HG02798 (cell line): ENCODE measurements at regions not wholly inside any gene's neighbourhood (a gene's known extent, or its start where the extent isn't known, plus 50 kb on each side); places are given as distances from the start of the nearest gene placed in this dataset.

ENCODE experiments used
- ATAC-seq: cut with Tn5 transposase; IDR thresholded peaks from one replicate; pipeline ENCODE4 v1.9.1; 2021; ENCODE audit warnings: mild to moderate bottlenecking; ENCODE audit not compliant: unreplicated experiment, poor library complexity

- no peak for ATAC-seq
Observed at GRCh38 chr16:65473699-65474098, 351.8 kb upstream of the CDH11 start.

GRCh38 chr16:65469116-65469515, 347.3 kb upstream of the CDH11 start:
- no peak for ATAC-seq

GRCh38 chr16:65468133-65468532, 346.3 kb upstream of the CDH11 start:
- ATAC-seq: no peak

DNA sequence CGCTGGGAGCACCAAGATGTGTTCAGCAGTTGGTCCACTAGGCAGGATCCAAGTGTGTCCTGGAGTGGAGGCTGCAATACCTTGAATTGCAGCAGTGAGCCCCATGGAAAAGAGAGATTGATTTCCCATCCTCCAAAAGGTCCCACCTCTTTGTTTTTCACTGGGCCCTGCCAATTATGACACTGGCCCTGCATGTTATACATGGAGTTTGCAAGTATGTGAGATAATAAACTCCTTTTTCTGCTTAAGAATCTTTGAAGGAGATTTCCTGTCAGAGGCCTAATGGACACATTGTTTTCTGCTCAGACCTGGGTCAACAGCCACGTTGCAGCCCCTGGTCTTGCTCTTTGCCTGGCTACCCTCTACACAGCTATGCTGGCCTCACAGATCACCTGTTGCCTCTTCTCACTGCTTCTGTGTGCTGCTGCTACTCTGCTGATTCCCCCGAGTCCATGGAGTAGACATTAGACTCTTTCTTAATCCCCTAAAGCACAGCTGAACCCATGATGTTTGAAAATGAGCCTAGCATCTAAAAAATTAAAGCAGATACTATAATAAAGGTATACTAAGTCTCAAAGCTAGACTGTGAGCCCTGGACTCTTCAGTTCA, 341.9 kb upstream of the CDH11 start:
- ATAC-seq: no peak

DNA sequence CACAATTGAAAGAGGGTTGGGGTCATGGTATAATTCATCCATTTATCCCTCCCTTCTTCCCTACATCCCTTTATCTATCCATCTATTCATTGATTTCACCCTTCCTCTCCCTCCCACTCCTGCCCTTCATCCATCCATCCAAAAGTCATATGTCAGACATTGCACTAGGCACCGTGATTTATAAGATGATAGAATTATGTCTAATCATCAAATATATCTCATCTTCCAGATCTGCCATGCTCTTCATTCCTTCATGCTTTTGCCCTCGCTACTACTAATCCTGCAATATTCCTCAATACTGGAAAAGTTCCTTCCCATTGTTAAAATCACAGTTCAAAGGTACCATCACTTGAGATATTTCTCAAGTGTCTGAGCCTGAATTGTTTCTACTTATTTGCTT, 335.2 kb upstream of the CDH11 start:
- ATAC-seq: no peak

DNA sequence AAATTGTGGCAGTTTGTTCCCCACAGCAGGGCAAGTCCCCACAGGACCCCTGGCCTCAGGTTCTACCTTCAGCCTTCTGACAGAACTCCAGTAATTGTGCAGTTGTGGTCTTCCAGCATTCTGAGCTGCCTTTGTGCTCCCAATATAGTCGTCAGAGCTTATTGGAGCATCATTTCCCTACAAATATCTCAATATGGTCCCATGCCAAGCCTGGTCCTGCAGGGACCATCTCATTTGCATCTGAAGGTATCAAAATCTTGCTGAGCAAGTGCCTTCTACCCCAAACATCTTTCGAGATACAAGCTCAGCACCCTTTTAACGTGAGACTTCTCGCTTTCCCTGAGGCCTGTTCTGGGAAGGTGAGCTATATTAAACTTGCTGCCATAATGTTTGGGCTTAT, 333.9 kb upstream of the CDH11 start:
- no peak for ATAC-seq

DNA sequence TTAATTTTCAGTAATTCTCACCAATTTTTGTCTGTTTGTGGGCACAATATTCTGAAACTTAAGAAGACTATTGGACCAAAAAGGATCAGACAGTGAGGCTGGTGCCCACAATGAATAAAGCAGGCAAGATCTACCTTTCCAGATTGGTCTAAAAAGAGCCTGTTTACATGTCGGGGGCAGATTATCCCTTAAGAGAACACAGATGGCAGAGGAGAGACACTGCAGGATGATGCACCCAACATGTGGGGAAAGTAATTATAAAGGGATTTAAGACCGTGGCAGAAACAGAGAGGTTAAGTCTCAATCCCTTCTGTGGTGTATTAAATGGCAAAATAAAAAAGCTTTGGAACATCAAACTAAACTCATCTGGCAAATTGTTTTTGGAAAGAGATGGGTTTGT, 331.8 kb upstream of the CDH11 start:
- ATAC-seq: no peak

- ATAC-seq: no peak
Observed at GRCh38 chr16:65449526-65449925, 327.7 kb upstream of the CDH11 start.

DNA sequence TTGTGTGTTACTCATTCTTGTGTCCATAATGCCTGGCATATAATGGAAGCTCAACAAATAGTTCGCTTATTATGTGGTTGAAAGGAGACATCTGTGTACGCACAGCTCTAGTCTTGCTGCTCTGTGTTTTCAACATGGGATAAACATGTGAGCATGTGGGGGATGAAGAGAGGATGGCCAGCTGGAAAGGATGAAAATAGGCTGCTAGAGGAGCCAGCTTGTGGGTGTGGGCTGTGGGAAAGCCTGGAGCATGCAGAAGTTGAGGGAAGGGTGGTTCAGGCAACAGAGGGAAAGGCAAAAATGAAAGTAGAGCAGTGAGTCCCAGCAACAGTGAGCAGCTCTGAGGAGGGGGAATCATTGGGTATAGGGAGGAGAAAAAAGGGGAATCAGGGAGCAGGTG, 324.6 kb upstream of the CDH11 start:
- ATAC-seq: no peak

DNA sequence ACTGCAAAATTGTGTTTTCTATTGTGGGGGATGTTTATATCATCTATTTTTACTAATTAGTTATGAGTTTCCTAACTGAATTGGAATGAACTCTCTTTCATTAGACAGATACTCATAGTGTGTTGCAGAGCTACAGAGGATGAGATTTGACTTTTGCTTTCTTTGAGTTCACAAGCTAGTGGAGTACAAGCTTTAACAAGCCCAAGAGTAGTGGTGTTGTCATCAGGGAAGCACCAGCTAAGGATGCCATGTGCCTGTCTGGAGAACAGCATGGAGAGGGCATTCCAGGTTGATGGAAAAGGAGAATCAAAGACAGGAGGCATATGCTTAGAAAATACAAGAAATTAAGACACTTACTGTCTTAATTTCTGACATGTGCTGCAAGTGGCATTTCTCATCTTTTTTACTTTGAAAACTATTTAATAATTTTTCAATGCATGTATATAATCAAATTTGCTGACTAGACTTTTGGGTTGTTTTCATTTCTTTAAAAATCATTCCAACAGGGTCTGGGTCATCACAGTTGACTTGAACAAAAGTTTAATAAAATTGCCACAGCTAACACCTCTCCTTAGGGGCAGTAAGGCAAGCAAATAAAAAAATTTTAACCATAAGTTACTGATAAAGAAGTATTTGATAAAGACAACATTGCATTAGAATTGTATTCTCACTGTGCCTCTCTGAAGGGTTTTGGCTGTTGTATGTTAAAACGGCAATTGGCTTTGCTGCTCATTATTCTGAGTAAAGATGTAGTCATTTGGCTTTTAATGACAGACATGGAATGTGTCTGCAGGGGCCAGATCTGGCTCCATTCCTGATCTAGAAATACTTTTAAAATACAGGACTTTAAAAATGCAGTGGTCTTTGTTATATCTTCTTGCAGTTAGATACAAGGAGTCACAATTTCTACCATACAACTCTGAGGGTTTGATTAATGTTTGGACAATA, 323.7 kb upstream of the CDH11 start:
- no peak for ATAC-seq

DNA sequence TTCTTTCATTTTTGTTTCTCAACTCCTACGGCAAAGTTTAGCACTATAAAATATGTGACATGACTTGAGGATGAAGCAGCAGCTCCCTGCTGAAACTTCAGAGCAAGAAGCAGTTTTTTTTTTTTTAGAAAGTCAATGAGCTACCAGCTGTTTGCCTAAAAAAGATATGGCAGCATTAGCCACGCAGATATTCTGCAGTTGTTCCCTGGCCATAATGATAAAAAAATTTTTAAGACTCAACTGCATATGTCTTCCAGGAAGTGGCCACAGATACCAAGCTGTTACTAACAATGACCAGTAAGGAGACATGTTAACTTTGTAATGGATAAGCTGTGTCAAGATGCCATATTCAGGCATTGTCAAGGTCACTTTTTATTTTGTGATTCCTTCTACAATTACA, 319.6 kb upstream of the CDH11 start:
- ATAC-seq: no peak

DNA sequence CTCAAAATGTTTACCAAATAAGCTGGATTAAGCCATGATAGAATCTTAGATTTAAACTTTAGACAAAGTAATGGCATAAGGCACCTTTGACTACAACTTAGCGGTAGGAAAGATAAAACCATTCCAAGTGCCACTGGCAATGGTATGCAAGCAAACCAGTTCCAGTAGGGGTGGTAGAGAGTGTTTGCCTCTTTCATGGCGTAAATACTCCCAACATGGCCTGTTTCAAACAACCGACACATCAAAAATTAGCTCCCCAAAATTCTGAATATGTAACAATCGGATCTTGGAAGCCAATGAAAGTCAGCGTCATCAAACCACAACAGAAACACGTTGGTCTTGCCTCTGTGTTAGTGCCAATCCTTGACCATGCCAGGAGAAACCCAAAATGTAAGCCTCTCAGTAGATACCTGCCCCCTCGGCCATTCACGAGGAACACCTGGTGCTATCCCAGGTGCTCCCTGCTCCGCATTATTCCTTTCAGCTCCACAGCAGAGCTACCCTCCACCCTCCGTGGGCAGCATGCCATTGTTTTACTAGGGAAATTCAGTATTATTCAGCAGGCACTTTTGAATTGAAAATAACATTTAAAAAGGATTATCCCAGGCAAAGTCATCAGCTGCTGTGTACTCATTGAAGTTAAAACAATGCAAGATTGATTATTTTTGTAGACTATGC, 307.8 kb upstream of the CDH11 start:
- no peak for ATAC-seq

DNA sequence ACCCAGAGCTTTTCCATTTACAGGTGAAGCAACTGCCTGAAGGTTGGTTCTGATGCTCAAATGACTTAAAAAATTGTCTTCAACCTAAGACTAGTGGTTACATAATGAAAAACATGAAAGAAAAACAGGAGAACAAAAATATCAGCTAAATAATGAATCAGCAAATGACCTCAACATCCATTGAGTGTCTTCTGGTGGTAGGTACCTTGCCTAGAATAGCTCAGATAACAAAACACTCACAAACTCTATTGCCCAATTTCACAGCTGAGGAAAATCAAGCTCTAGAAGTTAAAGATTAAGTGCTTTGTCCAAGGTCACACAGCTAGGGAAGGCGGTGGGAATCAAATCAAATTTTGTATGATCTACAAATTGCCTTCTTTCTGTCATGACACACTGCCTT, 304.6 kb upstream of the CDH11 start:
- ATAC-seq: no peak

DNA sequence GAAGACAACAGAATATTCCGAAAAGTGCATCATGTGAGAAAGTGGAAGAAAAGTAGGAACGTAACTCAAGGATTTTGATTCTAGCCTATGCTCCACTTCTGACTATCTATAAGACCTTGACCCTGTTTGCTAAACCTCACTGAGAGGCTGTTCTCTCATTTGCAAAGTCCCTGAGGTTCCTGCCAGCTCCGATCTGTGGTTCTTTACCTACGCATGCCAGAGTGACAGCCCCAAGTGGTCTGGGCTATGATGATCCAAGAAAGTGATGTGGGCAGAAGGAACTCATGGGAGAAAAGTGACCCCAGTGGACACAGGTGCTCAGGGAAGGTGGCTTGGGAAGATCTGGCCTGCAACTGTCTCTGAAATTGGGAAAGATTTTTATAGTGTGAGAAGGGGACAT, 301.1 kb upstream of the CDH11 start:
- ATAC-seq: no peak

GRCh38 chr16:65421596-65421995, 299.7 kb upstream of the CDH11 start:
- no peak for ATAC-seq

DNA sequence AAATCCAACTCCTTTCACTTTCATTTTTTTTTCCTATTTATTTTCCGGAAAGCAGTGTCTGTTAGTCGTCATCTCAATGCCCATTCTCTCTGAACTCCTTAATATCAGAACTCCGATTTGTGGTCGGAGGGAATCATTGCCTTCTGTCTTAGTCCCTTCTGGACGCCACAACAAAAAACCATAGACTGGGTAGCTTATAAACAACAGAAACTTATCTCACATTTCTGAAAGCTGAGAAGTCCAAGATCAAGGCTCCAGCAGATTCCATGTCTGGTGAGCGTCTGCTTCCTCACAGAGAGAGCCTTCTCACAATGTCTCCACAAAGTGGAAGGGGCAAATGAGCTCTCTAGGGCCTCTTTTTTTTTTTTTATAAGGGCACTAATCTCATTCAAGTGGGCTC, 296.6 kb upstream of the CDH11 start:
- no peak for ATAC-seq

GRCh38 chr16:65415460-65415859, 293.6 kb upstream of the CDH11 start:
- no peak for ATAC-seq

- ATAC-seq: no peak
Observed at GRCh38 chr16:65414284-65414984, 292.6 kb upstream of the CDH11 start.

- no peak for ATAC-seq
Observed at GRCh38 chr16:65413861-65414260, 292.0 kb upstream of the CDH11 start.

- ATAC-seq: no peak
Observed at GRCh38 chr16:65410801-65411200, 288.9 kb upstream of the CDH11 start.

- ATAC-seq: no peak
Observed at GRCh38 chr16:65409510-65409909, 287.6 kb upstream of the CDH11 start.
